ENCODE measurements at regions not wholly inside any gene's neighbourhood (a gene's known extent, or its start where the extent isn't known, plus 50 kb on each side); places are given as distances from the start of the nearest gene placed in this dataset.

DNA sequence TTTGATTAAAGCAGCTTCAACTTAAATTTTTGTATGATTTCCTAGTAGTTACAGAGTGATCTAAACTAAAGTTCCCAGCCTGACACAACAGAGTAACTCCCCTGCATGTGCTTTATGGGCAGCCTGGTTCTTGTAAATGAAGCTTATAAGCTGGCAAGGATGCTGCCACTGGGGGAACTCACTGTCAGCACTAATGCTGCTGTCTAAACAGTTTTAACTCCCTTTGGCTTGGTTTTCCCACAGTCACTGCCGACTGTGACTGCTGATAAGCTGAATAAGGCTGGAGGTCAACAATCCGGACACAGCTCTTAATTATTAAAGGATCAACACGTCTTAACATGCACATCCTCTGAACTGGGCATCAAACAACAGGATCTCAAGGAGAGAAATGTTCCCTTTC lies 130.1 kb downstream of the OTUD1 start:
- Mint-ChIP-seq H3K4me3 (no peak overlapping the region), H3K9me3 (peaks cover 6% of the 10 kb centered on the region), H3K27me3 (ENCODE audit: insufficient read depth) (no peaks in the 10 kb centered on the region), H3K27ac (no peak overlapping the region), H3K36me3 (ENCODE audit: low read depth) (no peaks in the 10 kb centered on the region), H3K4me1 (no peaks in the 10 kb centered on the region)
- no peak for DNase-seq
- H3K27me3 ChIP-seq (ENCODE audit: control insufficient read depth, insufficient read depth, low read length, poor library complexity, severe bottlenecking): no peaks in the 10 kb centered on the region
- H3K27ac ChIP-seq (ENCODE audit: low read depth, low read length): no peak overlapping the region
- no peak overlapping the region for H3K4me3 ChIP-seq (ENCODE audit: low read length)
- H3K9me3 ChIP-seq (ENCODE audit: control insufficient read depth, low read length): peaks cover 14% of the 10 kb centered on the region
- TF ChIP-seq, protein P1, sequence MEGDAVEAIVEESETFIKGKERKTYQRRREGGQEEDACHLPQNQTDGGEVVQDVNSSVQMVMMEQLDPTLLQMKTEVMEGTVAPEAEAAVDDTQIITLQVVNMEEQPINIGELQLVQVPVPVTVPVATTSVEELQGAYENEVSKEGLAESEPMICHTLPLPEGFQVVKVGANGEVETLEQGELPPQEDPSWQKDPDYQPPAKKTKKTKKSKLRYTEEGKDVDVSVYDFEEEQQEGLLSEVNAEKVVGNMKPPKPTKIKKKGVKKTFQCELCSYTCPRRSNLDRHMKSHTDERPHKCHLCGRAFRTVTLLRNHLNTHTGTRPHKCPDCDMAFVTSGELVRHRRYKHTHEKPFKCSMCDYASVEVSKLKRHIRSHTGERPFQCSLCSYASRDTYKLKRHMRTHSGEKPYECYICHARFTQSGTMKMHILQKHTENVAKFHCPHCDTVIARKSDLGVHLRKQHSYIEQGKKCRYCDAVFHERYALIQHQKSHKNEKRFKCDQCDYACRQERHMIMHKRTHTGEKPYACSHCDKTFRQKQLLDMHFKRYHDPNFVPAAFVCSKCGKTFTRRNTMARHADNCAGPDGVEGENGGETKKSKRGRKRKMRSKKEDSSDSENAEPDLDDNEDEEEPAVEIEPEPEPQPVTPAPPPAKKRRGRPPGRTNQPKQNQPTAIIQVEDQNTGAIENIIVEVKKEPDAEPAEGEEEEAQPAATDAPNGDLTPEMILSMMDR (conservative IDR thresholded peaks at IDR 0.05): no peak
- no peaks in the 10 kb centered on the region for H3K36me3 ChIP-seq (ENCODE audit: control insufficient read depth, insufficient read depth, low read length)
- no peak overlapping the region for H3K9ac ChIP-seq (ENCODE audit: extremely low read depth, low read length, poor library complexity, severe bottlenecking)
- H3K4me1 ChIP-seq (ENCODE audit: control insufficient read depth, insufficient read depth, low read length): no peaks in the 10 kb centered on the region
- WGBS, 2 experiments (ENCODE audit: insufficient coverage in 1 of 2, insufficient read length in 1 of 2): 86 to 89% methylated on average over 2 to 3 of the region's 3 CpGs

DNA sequence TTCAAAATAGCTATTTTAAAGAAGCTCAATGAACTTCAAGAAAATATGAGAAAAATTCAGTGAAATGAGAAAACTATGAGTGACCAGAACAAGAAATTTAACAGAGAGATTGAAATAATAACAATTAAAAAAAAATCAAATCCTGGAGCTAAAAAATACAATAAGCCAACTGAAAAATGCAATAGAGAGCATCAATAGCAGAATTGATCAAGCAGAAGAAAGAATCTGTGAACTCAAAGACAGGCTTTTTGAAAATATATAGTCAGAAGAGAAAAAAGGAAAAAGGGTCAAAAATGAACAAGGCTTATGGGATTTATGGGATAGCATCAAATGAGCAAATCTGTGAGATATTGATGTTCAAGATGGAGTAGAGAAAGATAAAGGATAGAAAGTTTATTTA lies 133.0 kb downstream of the OTUD1 start:
- no peaks in the 10 kb centered on the region for H3K36me3 Mint-ChIP-seq (ENCODE audit: low read depth)
- H3K4me3 Mint-ChIP-seq: no peak overlapping the region
- Histone ChIP-seq H3K9ac (ENCODE audit: extremely low read depth, low read length, poor library complexity, severe bottlenecking) (no peak overlapping the region), H3K9me3 (ENCODE audit: control insufficient read depth, low read length) (peaks cover 14% of the 10 kb centered on the region), H3K36me3 (ENCODE audit: control insufficient read depth, insufficient read depth, low read length) (no peaks in the 10 kb centered on the region), H3K27me3 (ENCODE audit: control insufficient read depth, insufficient read depth, low read length, poor library complexity, severe bottlenecking) (no peaks in the 10 kb centered on the region), H3K4me3 (ENCODE audit: low read length) (no peak overlapping the region), H3K27ac (ENCODE audit: low read depth, low read length) (no peak overlapping the region), H3K4me1 (ENCODE audit: control insufficient read depth, insufficient read depth, low read length) (no peaks in the 10 kb centered on the region)
- peaks cover 6% of the 10 kb centered on the region for H3K9me3 Mint-ChIP-seq
- TF ChIP-seq, protein P1 (conservative IDR thresholded peaks at IDR 0.05): no peak
- no peaks in the 10 kb centered on the region for H3K4me1 Mint-ChIP-seq
- DNase-seq: no peak
- no peak overlapping the region for H3K27ac Mint-ChIP-seq
- peaks cover 2% of the 10 kb centered on the region for H3K27me3 Mint-ChIP-seq (ENCODE audit: insufficient read depth)

DNA sequence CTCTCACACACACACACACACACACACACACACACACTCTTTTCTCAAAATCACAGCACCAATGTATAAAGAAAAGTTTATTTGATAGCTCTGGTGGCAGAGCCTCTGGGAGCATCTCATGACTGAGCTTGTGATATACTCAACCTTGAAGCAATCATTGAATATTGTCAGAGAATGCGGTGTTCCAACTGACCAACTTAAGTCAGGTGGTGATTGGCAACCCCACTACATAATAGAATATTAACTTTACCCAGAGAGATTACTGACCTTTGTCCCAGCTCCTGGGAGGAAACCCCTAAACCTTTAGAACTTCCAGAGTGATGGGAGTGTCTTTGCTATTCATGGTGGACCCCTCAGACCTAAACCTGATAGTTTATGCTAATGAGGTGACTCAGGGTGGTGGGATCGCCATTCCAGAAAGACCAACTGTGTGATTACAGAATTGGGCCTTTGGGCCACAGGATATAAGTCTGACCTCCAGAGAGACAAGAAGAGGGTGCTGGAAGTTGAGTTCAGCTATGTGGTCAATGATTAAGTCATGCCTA lies 143.1 kb downstream of the OTUD1 start:
- no peak for DNase-seq
- Mint-ChIP-seq H3K27ac (no peak overlapping the region), H3K4me1 (no peaks in the 10 kb centered on the region), H3K9me3 (peaks cover 1% of the 10 kb centered on the region), H3K27me3 (ENCODE audit: insufficient read depth) (peaks cover 1% of the 10 kb centered on the region), H3K4me3 (no peak overlapping the region), H3K36me3 (ENCODE audit: low read depth) (no peaks in the 10 kb centered on the region)
- TF ChIP-seq, protein P1 (conservative IDR thresholded peaks at IDR 0.05): no peak
- Histone ChIP-seq H3K27me3 (ENCODE audit: control insufficient read depth, insufficient read depth, low read length, poor library complexity, severe bottlenecking) (peaks cover 8% of the 10 kb centered on the region), H3K4me1 (ENCODE audit: control insufficient read depth, insufficient read depth, low read length) (no peaks in the 10 kb centered on the region), H3K9me3 (ENCODE audit: control insufficient read depth, low read length) (no peaks in the 10 kb centered on the region), H3K36me3 (ENCODE audit: control insufficient read depth, insufficient read depth, low read length) (no peaks in the 10 kb centered on the region), H3K4me3 (ENCODE audit: low read length) (no peak overlapping the region), H3K9ac (ENCODE audit: extremely low read depth, low read length, poor library complexity, severe bottlenecking) (no peak overlapping the region), H3K27ac (ENCODE audit: low read depth, low read length) (no peak overlapping the region)
- WGBS, 2 experiments (ENCODE audit: insufficient coverage in 1 of 2, insufficient read length in 1 of 2): 93 to 100% methylated on average over 2 of the region's 2 CpGs

All from endodermal cell (in vitro differentiated cells).